GM12874 (cell line): ENCODE measurements at regions not wholly inside any gene's neighbourhood (a gene's known extent, or its start where the extent isn't known, plus 50 kb on each side); places are given as distances from the start of the nearest gene placed in this dataset.

ENCODE experiments used
- CTCF ChIP-seq: IDR thresholded peaks from 2 replicates; pipeline ENCODE4 v1.5.1; 2011; ENCODE audit warnings: low read depth, mild to moderate bottlenecking, control low read depth, low read length, moderate library complexity; ENCODE audit not compliant: insufficient read depth

GRCh38 chrX:107565931-107566603, 62.2 kb upstream of the PRPS1 start:
- no peak for TF ChIP-seq CTCF

GRCh38 chrX:107566604-107567262, 61.6 kb upstream of the PRPS1 start:
- TF ChIP-seq CTCF, result no peak

- TF ChIP-seq CTCF, result no peak
Measured at GRCh38 chrX:107567370-107567769, 60.9 kb upstream of the PRPS1 start.

- no peak for TF ChIP-seq CTCF
Measured at GRCh38 chrX:107571296-107571998, 56.9 kb upstream of the PRPS1 start.

GRCh38 chrX:107573016-107573415, 55.3 kb upstream of the PRPS1 start:
- no peak for TF ChIP-seq CTCF

- no peak for TF ChIP-seq CTCF
Measured at GRCh38 chrX:107574054-107574683, 54.1 kb upstream of the PRPS1 start.

GRCh38 chrX:107574711-107575110, 53.6 kb upstream of the PRPS1 start:
- TF ChIP-seq CTCF, result no peak
